Hepatocyte (in vitro differentiated cells): ENCODE measurements at regions not wholly inside any gene's neighbourhood (a gene's known extent, or its start where the extent isn't known, plus 50 kb on each side); places are given as distances from the start of the nearest gene placed in this dataset.
A peak's percentile ranks its signal among the peaks of the same experiment; 100 is the strongest.

Source experiments
- DNase-seq: peaks from one replicate; pipeline ENCODE4 v3.0.0-alpha.2; 2016; ENCODE audit warnings: low spot score
- H2AFZ ChIP-seq: fragments of 200-600 bp; sonication (generic); 2 replicates; pipeline ENCODE4 v1.6.0; 2016; ENCODE audit warnings: antibody characterized with exemption, mild to moderate bottlenecking
- H3K27ac ChIP-seq: fragments of 200-600 bp; sonication (generic); 2 replicates; pipeline ENCODE4 v1.5.1; 2016; ENCODE audit warnings: mild to moderate bottlenecking
- H3K27me3 ChIP-seq: fragments of 200-600 bp; sonication (generic); 2 replicates; pipeline ENCODE4 v1.6.1; 2016
- H3K36me3 ChIP-seq: fragments of 200-600 bp; sonication (generic); replicated peaks from 2 replicates; pipeline ENCODE4 v1.5.1; 2016; ENCODE audit warnings: low read depth; ENCODE audit not compliant: insufficient read depth
- H3K4me1 ChIP-seq: fragments of 200-600 bp; sonication (generic); 2 replicates; pipeline ENCODE4 v1.5.1; 2016; ENCODE audit warnings: mild to moderate bottlenecking, moderate library complexity; ENCODE audit not compliant: insufficient read depth
- H3K4me2 ChIP-seq: fragments of 200-600 bp; sonication (generic); 2 replicates; pipeline ENCODE4 v1.6.0; 2016
- H3K4me3 ChIP-seq: fragments of 200-600 bp; sonication (generic); 2 replicates; pipeline ENCODE4 v1.5.1; 2016; ENCODE audit warnings: mild to moderate bottlenecking
- H3K79me2 ChIP-seq: fragments of 200-600 bp; sonication (generic); 2 replicates; pipeline ENCODE4 v1.6.0; 2017; ENCODE audit warnings: mild to moderate bottlenecking
- H3K9me2 ChIP-seq: fragments of 200-600 bp; sonication (generic); replicated peaks from 2 replicates; pipeline ENCODE4 v1.6.0; 2017; ENCODE audit warnings: mild to moderate bottlenecking; ENCODE audit not compliant: insufficient read depth
- H3K9me3 ChIP-seq: fragments of 200-600 bp; sonication (generic); 2 replicates; pipeline ENCODE4 v1.5.1; 2016; ENCODE audit warnings: low read depth, mild to moderate bottlenecking
- H4K20me1 ChIP-seq: fragments of 200-600 bp; sonication (generic); 2 replicates; pipeline ENCODE4 v1.6.0; 2016; ENCODE audit warnings: mild to moderate bottlenecking; ENCODE audit not compliant: insufficient read depth, poor library complexity, severe bottlenecking
- EZH2 ChIP-seq: fragments of 200-600 bp; sonication (generic); IDR thresholded peaks from 2 replicates; pipeline ENCODE4 v1.6.1; 2016; ENCODE audit warnings: antibody characterized with exemption, mild to moderate bottlenecking, borderline replicate concordance
- EZH2phosphoT487 ChIP-seq: fragments of 200-600 bp; sonication (generic); IDR thresholded peaks from one replicate; pipeline ENCODE4 v1.6.1; 2018; ENCODE audit warnings: antibody characterized with exemption, mild to moderate bottlenecking, low read depth, moderate library complexity; ENCODE audit not compliant: unreplicated experiment, severe bottlenecking
- WGBS: methylation state at CpG from one replicate; pipeline ENCODE4 v1.1.6; 2016; ENCODE audit warnings: low lambda C conversion rate; ENCODE audit errors: missing lambda C conversion rate; 5-methylcytosine and 5-hydroxymethylcytosine counted together
- TF ChIP-seq, protein P1 (sequence below): fragments of 200-600 bp; sonication (generic); IDR thresholded peaks from 2 replicates; pipeline ENCODE4 v1.5.1; 2016; ENCODE audit warnings: antibody characterized with exemption, mild to moderate bottlenecking; ENCODE audit not compliant: poor library complexity

DNA sequence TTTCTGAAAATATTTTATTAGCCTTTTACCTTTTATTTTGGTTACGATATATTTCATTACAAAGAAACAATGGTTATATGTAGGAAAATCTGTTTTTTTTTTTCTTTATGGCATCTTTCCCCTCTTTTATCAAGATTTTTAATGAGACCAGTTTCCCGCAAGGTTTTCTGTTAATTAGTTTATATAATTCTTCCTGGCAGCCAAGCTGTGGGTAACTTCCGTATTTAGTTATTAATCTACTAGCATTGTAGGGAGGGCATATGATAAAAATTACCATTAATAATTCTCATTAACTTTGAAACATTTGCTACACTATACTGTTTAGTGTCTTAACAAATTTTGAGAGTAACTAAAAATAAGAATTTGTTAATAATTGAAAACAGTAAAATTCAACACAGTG, 181.1 kb upstream of the GPRIN3 start:
- WGBS = 93% methylated on average over 3 of the region's 3 CpGs
- H3K9me2 ChIP-seq = no peaks in the 10 kb centered on the region
- no peak overlapping the region for H2AFZ ChIP-seq
- H4K20me1 ChIP-seq = no peaks in the 10 kb centered on the region
- H3K4me2 ChIP-seq = no peak overlapping the region
- DNase-seq = no peak
- no peaks in the 10 kb centered on the region for H3K27me3 ChIP-seq
- no peaks in the 10 kb centered on the region for H3K79me2 ChIP-seq
- H3K36me3 ChIP-seq = no peaks in the 10 kb centered on the region
- no peak overlapping the region for H3K27ac ChIP-seq
- TF ChIP-seq, protein P1, sequence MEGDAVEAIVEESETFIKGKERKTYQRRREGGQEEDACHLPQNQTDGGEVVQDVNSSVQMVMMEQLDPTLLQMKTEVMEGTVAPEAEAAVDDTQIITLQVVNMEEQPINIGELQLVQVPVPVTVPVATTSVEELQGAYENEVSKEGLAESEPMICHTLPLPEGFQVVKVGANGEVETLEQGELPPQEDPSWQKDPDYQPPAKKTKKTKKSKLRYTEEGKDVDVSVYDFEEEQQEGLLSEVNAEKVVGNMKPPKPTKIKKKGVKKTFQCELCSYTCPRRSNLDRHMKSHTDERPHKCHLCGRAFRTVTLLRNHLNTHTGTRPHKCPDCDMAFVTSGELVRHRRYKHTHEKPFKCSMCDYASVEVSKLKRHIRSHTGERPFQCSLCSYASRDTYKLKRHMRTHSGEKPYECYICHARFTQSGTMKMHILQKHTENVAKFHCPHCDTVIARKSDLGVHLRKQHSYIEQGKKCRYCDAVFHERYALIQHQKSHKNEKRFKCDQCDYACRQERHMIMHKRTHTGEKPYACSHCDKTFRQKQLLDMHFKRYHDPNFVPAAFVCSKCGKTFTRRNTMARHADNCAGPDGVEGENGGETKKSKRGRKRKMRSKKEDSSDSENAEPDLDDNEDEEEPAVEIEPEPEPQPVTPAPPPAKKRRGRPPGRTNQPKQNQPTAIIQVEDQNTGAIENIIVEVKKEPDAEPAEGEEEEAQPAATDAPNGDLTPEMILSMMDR = no peak
- TF ChIP-seq EZH2 (no peak), EZH2phosphoT487 (no peak)
- H3K4me1 ChIP-seq = no peaks in the 10 kb centered on the region
- no peaks in the 10 kb centered on the region for H3K9me3 ChIP-seq
- no peak overlapping the region for H3K4me3 ChIP-seq

DNA sequence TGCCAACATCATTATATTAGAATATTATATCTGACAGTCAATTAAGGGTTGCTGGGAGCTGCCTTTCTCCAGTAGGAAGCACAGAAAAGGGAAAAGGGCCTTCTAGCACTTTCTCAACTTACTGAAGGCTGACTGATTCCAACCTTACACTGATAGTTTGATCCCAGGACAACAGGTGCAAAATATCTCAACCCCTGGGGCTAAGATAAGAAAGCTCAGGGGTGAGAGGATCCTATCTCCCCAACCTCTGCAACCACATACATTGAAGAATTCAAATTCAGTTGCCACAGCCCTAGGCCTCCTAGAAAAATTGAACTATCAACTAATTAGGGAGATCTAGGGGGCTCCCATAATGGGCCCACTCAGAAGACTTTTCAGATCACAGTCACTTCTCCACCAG, 179.1 kb upstream of the GPRIN3 start:
- no peaks in the 10 kb centered on the region for H4K20me1 ChIP-seq
- H3K36me3 ChIP-seq = no peaks in the 10 kb centered on the region
- no peaks in the 10 kb centered on the region for H3K4me1 ChIP-seq
- H3K4me3 ChIP-seq = no peak overlapping the region
- no peaks in the 10 kb centered on the region for H3K9me3 ChIP-seq
- no peaks in the 10 kb centered on the region for H3K9me2 ChIP-seq
- H3K27ac ChIP-seq = no peak overlapping the region
- no peaks in the 10 kb centered on the region for H3K79me2 ChIP-seq
- no peaks in the 10 kb centered on the region for H3K27me3 ChIP-seq
- DNase-seq = no peak
- H2AFZ ChIP-seq = no peak overlapping the region
- no peak for TF ChIP-seq EZH2
- TF ChIP-seq EZH2phosphoT487 = no peak
- TF ChIP-seq, protein P1 = no peak
- no peak overlapping the region for H3K4me2 ChIP-seq

DNA sequence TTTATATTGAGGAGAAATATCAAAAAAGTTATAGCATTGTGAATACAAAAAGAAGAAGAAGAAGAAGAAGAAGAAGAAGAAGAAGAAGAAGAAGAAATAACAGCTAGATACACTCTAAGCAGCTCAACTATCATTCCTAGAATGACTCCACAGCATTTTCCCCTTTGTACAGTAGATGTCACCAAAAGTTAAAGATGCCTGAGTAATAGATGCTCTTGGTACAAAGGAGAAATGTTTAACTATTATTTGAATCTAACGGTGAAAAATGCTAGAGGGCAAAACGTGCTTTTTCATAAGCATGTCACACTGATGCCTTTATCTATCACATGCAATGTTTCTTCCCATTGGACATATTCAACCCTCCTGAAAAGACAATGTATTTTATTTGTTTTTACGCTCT, 178.4 kb upstream of the GPRIN3 start:
- no peaks in the 10 kb centered on the region for H3K79me2 ChIP-seq
- no peaks in the 10 kb centered on the region for H3K9me3 ChIP-seq
- no peak overlapping the region for H3K4me2 ChIP-seq
- no peak overlapping the region for H2AFZ ChIP-seq
- 67% methylated on average over 3 of the region's 3 CpGs for WGBS
- H3K27ac ChIP-seq = no peak overlapping the region
- peak; percentile 43 for DNase-seq
- no peaks in the 10 kb centered on the region for H3K27me3 ChIP-seq
- no peak overlapping the region for H3K4me3 ChIP-seq
- no peaks in the 10 kb centered on the region for H4K20me1 ChIP-seq
- H3K9me2 ChIP-seq = no peaks in the 10 kb centered on the region
- TF ChIP-seq, protein P1 = peak; percentile 68
- TF ChIP-seq EZH2phosphoT487 = no peak
- H3K4me1 ChIP-seq = no peaks in the 10 kb centered on the region
- H3K36me3 ChIP-seq = no peaks in the 10 kb centered on the region

DNA sequence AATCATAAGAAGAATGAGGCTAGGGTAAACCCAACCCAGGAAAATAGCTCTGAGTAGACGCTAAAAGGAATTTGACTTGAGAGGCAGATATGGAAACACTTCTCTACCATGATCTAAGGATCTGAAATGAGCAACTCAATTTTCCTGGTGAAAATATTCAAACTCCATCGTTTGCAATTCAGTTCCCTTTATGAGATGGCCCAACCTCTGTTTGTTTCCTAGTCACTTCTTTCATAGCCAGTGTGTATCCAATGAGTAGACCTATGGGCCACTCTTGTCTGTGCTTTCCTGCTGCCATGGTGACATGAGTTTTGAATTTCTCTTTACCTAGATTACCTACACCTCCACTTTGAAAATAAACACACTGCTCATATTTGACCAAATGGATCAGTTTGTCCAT, 176.2 kb upstream of the GPRIN3 start:
- 72% methylated on average over 2 of the region's 2 CpGs for WGBS

More for the DNA sequence above, 176.2 kb upstream of the GPRIN3 start:
- H2AFZ ChIP-seq = no peak overlapping the region
- H3K36me3 ChIP-seq = no peaks in the 10 kb centered on the region
- no peak for DNase-seq
- no peaks in the 10 kb centered on the region for H3K27me3 ChIP-seq
- H3K27ac ChIP-seq = no peak overlapping the region
- H3K4me3 ChIP-seq = no peak overlapping the region
- no peaks in the 10 kb centered on the region for H3K79me2 ChIP-seq
- TF ChIP-seq, protein P1 = no peak
- no peak for TF ChIP-seq EZH2phosphoT487
- TF ChIP-seq EZH2 = no peak
- H3K4me1 ChIP-seq = no peaks in the 10 kb centered on the region
- no peaks in the 10 kb centered on the region for H3K9me3 ChIP-seq
- no peaks in the 10 kb centered on the region for H4K20me1 ChIP-seq
- no peaks in the 10 kb centered on the region for H3K9me2 ChIP-seq
- H3K4me2 ChIP-seq = no peak overlapping the region
